GM23338 (cell line): ENCODE measurements at regions not wholly inside any gene's neighbourhood (a gene's known extent, or its start where the extent isn't known, plus 50 kb on each side); places are given as distances from the start of the nearest gene placed in this dataset.

Experiments used
- CREB1 ChIP-seq: fragments of 250-450 bp; sonication (Bioruptor Pico); IDR thresholded peaks from 2 replicates; pipeline ENCODE4 v1.5.0; 2020; ENCODE audit warnings: low read depth, mild to moderate bottlenecking, moderate library complexity
- CTCF ChIP-seq, 2 experiments: fragments of 200-600 bp in 1 of 2; sonication (generic) in 1 of 2; conservative IDR thresholded peaks; 2 replicates each; pipeline versions ENCODE4 v1.5.1 to v1.6.1; 2016 to 2017; ENCODE audit warnings: antibody characterized with exemption in 2 of 2, low read depth in 2 of 2, mild to moderate bottlenecking in 2 of 2, moderate library complexity in 1 of 2
- ETS1 ChIP-seq: IDR thresholded peaks from 2 replicates; pipeline ENCODE4 v1.6.1; 2016; ENCODE audit warnings: antibody characterized with exemption
- EZH2 ChIP-seq: fragments of 200-600 bp; sonication (generic); IDR thresholded peaks from one replicate; pipeline ENCODE4 v1.8.0; 2017; ENCODE audit warnings: antibody characterized with exemption, mild to moderate bottlenecking, low read depth; ENCODE audit not compliant: unreplicated experiment
- EZH2phosphoT487 ChIP-seq: fragments of 200-600 bp; sonication (generic); IDR thresholded peaks from one replicate; pipeline ENCODE4 v1.8.1; 2018; ENCODE audit warnings: antibody characterized with exemption; ENCODE audit not compliant: unreplicated experiment
- JUNB ChIP-seq: IDR thresholded peaks from one replicate; pipeline ENCODE4 v1.6.1; 2016; ENCODE audit warnings: antibody characterized with exemption; ENCODE audit not compliant: unreplicated experiment
- REST ChIP-seq: IDR thresholded peaks from one replicate; pipeline ENCODE4 v1.6.1; 2018; ENCODE audit warnings: antibody characterized with exemption; ENCODE audit not compliant: unreplicated experiment
- STAT1 ChIP-seq: IDR thresholded peaks from one replicate; pipeline ENCODE4 v1.6.1; 2016; ENCODE audit warnings: antibody characterized with exemption; ENCODE audit not compliant: unreplicated experiment

GRCh38 chr11:90855531-90855930 is 632.7 kb upstream of the CHORDC1 start:
- TF ChIP-seq CTCF (conservative IDR thresholded peaks at IDR 0.05; ENCODE audit: low read depth in 2 of 2) (no peak), JUNB (no peak), EZH2 (no peak), EZH2phosphoT487 (no peak), ETS1 (no peak), STAT1 (no peak), CREB1 (CRISPR knock-in tag) (no peak), REST (no peak)
